Ovary (tissue), 7 donors: ENCODE measurements at regions not wholly inside any gene's neighbourhood (a gene's known extent, or its start where the extent isn't known, plus 50 kb on each side); places are given as distances from the start of the nearest gene placed in this dataset.

Experiments
- DNase-seq, 5 donors: peaks; one replicate each; pipeline ENCODE4 v3.0.0-alpha.2; 2019 to 2020
- H3K27ac ChIP-seq, 2 donors: fragments of 200-600 bp; one replicate each; pipeline versions ENCODE4 v1.5.1 to v1.8.0; 2019 to 2022
- H3K27me3 ChIP-seq: fragments of 200-600 bp; one replicate; pipeline ENCODE4 v1.8.0; 2022
- H3K36me3 ChIP-seq: fragments of 200-600 bp; sonication (generic); one replicate; pipeline ENCODE4 v1.5.1; 2019
- H3K4me1 ChIP-seq: one replicate; pipeline ENCODE4 v1.8.1; 2013; ENCODE audit warnings: mild to moderate bottlenecking, moderate library complexity; ENCODE audit not compliant: insufficient read depth
- H3K4me3 ChIP-seq: fragments of 200-600 bp; sonication (generic); one replicate; pipeline ENCODE4 v1.5.1; 2017
- H3K9me3 ChIP-seq, 2 donors: fragments of 200-600 bp in 1 of 2; sonication (generic) in 1 of 2; one replicate each; pipeline versions ENCODE4 v1.5.1 to v1.8.1; 2013 to 2019; ENCODE audit warnings: mild to moderate bottlenecking in 1 of 2, moderate library complexity in 1 of 2
- EP300 ChIP-seq: sonication (generic); formaldehyde crosslinking; IDR thresholded peaks from one replicate; pipeline ENCODE4 v1.6.1; 2017; ENCODE audit warnings: antibody characterized with exemption
- POLR2A ChIP-seq: fragments of 450-650 bp; IDR thresholded peaks from one replicate; pipeline ENCODE4 v1.6.1; 2017; ENCODE audit warnings: antibody characterized with exemption, mild to moderate bottlenecking, moderate library complexity
- WGBS, 3 donors: extraction: QIAGEN DNeasy Blood & Tissue Kit in 1 of 3; methylation state at CpG; one replicate each; pipeline versions ENCODE4 v1.1.5 to v1.1.7; 2013 to 2017; 5-methylcytosine and 5-hydroxymethylcytosine counted together
- intact Hi-C, 4 donors: fragments of 100-400 bp; cut with DNase I; formaldehyde crosslinking; loops; one replicate each; pipeline versions ENCODE4 v1.11.0 to v1.15.1; 2022 to 2023
- TF ChIP-seq, protein P1 (sequence below), 3 donors: fragments of 450-650 bp in 2 of 3; fragments of 200-600 bp in 1 of 3; IDR thresholded peaks; one replicate each; pipeline versions ENCODE4 v1.5.1 to v1.8.0; 2016 to 2022; ENCODE audit warnings: antibody characterized with exemption in 3 of 3, mild to moderate bottlenecking in 1 of 3
- donor health status: DM: no; HTN: no; CAD: no; lungs with moderate emphysema.
- donor health status: DM: no; HTN: no; CAD: no.
- donor health status: Bipolar disorder and iron deficiency.
- donor health status: DM: no; HTN: no; CAD: no.
- donor health status: DM: yes; HTN: yes; CAD: no.

DNA sequence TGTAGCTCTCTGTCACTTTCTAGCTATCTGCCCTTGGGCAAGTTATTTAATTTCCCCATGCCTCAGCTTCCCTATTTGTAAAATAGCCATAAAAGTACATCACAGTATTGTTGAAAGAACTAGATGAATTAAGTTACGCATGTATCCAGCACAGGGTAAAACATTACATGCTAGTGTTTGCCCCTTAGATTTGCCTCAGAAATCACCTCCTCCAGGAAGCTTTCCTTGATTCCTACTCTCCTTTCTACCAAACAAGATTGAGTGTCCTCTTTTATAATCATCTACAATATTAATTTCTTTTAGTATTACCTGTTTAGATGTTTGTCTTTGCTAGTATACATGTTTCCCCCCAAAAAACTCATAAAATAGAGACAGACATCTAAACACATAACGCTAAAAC lies 369.5 kb downstream of the GBA3 start:
- intact Hi-C loops = no loop called here
- Histone ChIP-seq H3K9me3 (no peaks in the 10 kb centered on the region), H3K36me3 (no peaks in the 10 kb centered on the region), H3K4me3 (no peak overlapping the region), H3K4me1 (no peaks in the 10 kb centered on the region), H3K27me3 (no peaks in the 10 kb centered on the region), H3K27ac (no peak overlapping the region)
- 86 to 94% (median 93%) methylated on average over 2 of the region's 2 CpGs for whole genome bisulfite sequencing, 3 donors
- TF ChIP-seq EP300 = no peak
- TF ChIP-seq, protein P1, sequence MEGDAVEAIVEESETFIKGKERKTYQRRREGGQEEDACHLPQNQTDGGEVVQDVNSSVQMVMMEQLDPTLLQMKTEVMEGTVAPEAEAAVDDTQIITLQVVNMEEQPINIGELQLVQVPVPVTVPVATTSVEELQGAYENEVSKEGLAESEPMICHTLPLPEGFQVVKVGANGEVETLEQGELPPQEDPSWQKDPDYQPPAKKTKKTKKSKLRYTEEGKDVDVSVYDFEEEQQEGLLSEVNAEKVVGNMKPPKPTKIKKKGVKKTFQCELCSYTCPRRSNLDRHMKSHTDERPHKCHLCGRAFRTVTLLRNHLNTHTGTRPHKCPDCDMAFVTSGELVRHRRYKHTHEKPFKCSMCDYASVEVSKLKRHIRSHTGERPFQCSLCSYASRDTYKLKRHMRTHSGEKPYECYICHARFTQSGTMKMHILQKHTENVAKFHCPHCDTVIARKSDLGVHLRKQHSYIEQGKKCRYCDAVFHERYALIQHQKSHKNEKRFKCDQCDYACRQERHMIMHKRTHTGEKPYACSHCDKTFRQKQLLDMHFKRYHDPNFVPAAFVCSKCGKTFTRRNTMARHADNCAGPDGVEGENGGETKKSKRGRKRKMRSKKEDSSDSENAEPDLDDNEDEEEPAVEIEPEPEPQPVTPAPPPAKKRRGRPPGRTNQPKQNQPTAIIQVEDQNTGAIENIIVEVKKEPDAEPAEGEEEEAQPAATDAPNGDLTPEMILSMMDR (IDR thresholded peaks at IDR 0.05) = no peak
- no peak for TF ChIP-seq POLR2A
- no peak for DNase-seq

DNA sequence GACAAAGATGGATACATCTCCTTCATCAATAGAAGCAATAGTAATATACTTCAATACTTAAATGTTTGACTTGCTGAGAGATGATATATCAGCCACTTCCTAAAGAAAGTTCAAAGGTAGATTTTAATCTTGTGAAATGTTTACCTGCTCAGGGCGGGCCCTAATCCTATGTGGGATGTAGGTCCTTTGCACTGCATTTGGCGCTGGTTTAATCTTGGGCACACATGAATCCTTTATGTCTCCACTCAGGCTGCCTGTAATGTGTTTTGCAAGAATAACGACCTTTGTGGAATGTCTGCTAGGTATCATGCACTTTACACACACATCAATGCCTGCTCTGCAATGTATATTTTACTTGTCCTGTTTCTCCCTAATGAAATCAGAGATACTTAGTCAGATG lies 368.7 kb downstream of the GBA3 start:
- H3K4me3 ChIP-seq = no peak overlapping the region
- no peaks in the 10 kb centered on the region for H3K27me3 ChIP-seq
- no peaks in the 10 kb centered on the region for H3K36me3 ChIP-seq
- H3K4me1 ChIP-seq = no peaks in the 10 kb centered on the region
- intact Hi-C loops = no loop called here
- no peak for DNase-seq
- 47 to 61% (median 54%) methylated on average over 3 of the region's 3 CpGs for WGBS, 3 donors
- H3K9me3 ChIP-seq = no peaks in the 10 kb centered on the region
- TF ChIP-seq EP300 (no peak), POLR2A (no peak)
- TF ChIP-seq, protein P1 (IDR thresholded peaks at IDR 0.05) = no peak
- no peak overlapping the region for H3K27ac ChIP-seq

DNA sequence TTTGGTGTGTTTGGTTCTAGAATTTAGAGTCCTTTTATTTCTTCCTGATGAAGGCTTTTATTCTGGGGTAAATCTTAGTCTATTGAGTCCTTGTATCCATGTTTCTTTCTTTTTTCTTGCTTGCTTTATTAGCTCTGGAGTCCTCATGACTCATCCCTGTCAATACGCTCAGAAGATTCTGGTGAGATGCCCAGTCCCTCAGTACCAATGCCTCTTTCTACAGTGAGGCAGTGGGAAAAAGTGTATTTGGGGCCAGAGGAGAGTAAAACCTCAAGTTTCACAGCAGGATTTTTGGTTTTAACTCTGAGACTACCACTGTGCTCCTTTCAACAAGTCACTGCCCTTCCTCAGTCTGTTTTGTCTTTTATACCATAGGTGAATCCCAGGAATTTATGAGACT lies 368.0 kb downstream of the GBA3 start:
- intact Hi-C loops = no loop called here
- Histone ChIP-seq H3K4me1 (no peaks in the 10 kb centered on the region), H3K27ac (no peak overlapping the region), H3K27me3 (no peaks in the 10 kb centered on the region), H3K9me3 (no peaks in the 10 kb centered on the region), H3K36me3 (no peaks in the 10 kb centered on the region), H3K4me3 (no peak overlapping the region)
- WGBS, 3 donors = 40 to 59% (median 51%) methylated on average over 1 of the region's 1 CpG
- TF ChIP-seq EP300 = no peak
- TF ChIP-seq, protein P1 (IDR thresholded peaks at IDR 0.05) = no peak
- no peak for TF ChIP-seq POLR2A
- no peak for DNase-seq

DNA sequence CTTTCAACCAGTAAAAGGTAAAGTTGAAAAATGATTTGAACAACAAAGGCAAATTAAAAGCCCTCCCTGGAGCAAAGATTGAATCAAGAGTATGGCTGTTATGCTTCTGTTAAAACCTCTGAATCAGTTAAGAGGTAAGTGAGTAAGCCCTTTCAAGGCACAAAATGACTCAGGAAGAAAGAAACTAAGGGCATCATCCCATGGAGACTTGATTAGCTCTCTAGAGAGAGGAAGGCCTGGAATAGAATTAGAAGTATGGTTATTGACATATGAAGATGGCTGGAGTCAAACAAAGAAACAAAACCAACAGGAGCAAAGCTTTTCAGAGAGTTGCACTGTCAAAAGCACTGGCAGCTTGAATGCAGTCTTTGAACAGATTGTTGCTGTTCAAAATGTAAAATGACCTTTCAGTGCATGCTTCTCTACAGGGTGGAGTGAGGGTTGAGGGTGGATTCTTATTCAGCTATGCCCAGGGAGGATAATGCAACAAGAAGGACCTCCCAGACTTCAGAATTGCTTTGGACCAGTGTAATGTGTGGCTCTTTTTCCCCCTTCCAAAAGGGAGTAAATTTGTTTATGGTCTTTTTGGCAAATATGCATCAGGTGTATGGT lies 365.5 kb downstream of the GBA3 start:
- Histone ChIP-seq H3K27ac (no peak overlapping the region), H3K27me3 (no peaks in the 10 kb centered on the region), H3K4me1 (no peaks in the 10 kb centered on the region), H3K9me3 (no peaks in the 10 kb centered on the region), H3K36me3 (no peaks in the 10 kb centered on the region), H3K4me3 (no peak overlapping the region)
- TF ChIP-seq, protein P1 (IDR thresholded peaks at IDR 0.05) = no peak
- TF ChIP-seq POLR2A (no peak), EP300 (no peak)
- intact Hi-C loops = no loop called here
- no peak for DNase-seq
